ENCODE measurements at regions not wholly inside any gene's neighbourhood (a gene's known extent, or its start where the extent isn't known, plus 50 kb on each side); places are given as distances from the start of the nearest gene placed in this dataset.

GRCh38 chr5:116982035-116982434, 407.4 kb upstream of the SEMA6A start:
- TF ChIP-seq CTCF (IDR thresholded peaks at IDR 0.05) (no peak), ZFX (IDR thresholded peaks at IDR 0.05; ENCODE audit: borderline replicate concordance) (no peak)

Measured in 22Rv1 (cell line).